Suppressor macrophage (primary cell): ENCODE measurements at regions not wholly inside any gene's neighbourhood (a gene's known extent, or its start where the extent isn't known, plus 50 kb on each side); places are given as distances from the start of the nearest gene placed in this dataset.

Experiments
- DNase-seq, 4 experiments: peaks; one replicate each; pipeline ENCODE4 v3.0.0-alpha.2; 2020 to 2022

DNA sequence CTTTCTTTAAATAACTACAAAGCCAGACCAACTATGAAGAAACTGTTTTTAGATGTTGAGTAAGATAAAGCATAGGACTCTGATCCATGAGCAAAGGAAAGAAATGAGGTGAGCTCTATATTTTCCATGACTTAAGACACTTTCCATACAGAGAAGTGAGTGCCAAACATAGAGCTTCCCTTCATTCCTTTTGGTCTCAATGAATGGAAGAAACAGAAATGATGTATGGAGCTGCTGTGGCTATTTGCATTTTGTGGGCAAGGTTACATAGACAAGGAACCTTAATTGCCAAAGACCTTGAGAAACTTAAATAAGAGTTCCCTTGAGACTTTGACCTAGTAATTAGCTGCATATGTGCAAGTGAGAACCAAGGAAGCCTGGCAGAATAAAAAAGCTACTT is 1152.2 kb downstream of the XPNPEP1 start:
- DNase-seq = no peak

DNA sequence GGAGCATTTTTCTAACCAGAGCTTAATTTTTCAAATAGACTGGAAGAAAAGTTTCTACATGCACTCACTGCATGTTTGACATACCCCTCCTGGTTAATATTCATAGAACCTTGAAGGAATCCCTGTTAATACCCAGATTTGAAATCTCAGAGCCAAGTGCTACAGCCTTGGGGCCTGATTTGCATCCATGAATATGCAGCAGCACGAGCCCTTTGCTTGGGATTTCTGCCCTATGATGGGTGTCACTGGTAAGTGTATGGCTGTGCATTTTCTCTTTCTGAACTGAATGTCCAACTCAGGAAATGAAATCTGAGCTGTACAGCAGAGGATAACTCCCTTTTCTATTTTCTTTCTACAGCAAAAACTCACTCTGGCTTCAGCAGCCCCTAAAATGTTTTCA is 1157.5 kb downstream of the XPNPEP1 start:
- no peak for DNase-seq

DNA sequence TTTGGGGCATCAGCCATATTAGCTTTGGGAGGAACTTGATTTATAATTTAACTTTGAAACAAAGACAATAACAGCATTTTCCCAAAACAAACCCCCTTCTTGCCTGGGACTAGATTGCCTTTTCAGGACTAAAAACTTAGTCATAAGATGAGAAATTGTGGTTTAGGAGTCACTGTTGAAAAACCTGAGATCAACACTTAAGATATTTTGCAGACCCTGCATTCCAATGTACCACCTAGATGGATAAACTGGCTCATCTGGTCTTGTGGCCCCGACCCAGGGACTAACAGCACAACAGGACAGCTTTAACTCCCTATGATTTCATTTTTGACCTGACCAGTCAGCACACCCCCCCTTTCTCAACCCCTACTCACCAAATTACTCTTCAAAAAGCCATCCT is 1165.4 kb downstream of the XPNPEP1 start:
- DNase-seq = no peak

GRCh38 chr10:108755646-108756045 is 1167.7 kb downstream of the XPNPEP1 start:
- DNase-seq = no peak

GRCh38 chr10:108753326-108753725 is 1170.0 kb downstream of the XPNPEP1 start:
- DNase-seq = no peak

DNA sequence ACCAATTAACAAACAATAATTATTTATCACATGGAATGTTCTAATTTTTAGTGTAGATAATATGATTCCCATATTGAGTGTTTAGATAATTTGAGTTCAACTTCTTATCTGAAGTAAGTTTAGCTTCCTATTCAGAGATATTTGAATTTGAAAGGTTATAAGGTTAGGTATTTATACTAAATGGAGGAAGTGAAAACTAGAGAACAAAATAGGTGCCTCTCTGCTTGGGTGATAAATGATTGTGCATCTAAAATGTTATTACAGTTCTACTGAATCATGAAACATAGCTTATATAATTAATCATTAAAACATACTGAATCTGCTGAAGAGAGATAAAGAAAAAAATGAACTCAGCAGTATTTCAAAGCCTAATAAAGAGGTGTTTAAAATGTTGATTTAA is 1174.3 kb downstream of the XPNPEP1 start:
- DNase-seq = no peak

DNA sequence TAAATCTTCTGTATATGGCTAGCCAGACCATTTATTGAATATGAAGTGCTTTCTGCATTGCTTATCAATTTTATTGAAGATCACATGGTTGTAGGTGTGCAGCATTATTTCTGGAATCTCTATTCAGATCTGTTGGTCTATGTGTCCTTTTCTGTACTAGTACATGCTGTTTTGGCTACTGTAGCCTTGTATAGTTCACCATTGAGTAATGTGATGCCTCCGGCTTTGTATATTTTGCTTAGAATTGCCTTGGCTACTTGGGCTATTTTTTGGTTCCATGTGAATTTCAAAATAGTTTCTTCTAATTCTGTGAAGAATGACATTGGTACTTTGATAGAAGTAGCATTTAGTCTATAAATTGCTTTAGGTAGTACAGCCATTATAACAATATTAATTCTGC is 1187.2 kb downstream of the XPNPEP1 start:
- no peak for DNase-seq

DNA sequence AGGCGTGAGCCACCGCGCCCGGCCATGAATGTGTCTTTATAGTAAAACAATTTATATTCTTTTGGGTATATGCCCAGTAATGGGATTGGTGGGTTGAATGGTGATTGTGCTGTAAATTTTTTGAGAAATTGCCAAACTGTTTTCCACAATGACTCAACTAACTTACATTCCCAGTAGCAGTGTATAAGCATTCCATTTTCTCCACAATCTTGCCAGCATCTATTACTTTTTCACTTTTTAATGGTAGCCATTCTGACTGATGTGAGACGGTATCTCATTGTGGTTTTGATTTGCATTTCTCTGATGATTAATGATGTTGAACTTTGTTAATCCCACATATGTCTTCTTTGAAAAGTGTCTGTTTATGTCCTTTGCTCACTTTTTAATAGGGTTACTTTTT is 1187.9 kb downstream of the XPNPEP1 start:
- no peak for DNase-seq

DNA sequence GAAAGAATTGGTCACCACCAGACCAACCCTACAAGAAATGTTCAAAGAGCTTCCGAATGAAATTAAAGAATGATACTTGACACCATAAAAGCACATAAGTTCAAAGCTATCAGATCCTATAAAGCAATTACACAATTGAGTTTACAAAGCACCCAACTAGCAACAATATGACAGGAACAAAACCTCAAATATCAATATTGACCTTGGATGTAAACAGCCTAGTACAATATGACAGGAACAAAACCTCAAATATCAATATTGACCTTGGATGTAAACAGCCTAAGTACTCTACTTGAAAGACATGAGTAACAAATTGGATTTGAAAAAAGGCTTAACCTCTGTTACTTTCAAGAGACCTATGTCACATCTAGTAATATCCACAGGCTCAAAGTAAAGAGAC is 1201.4 kb downstream of the XPNPEP1 start:
- no peak for DNase-seq

DNA sequence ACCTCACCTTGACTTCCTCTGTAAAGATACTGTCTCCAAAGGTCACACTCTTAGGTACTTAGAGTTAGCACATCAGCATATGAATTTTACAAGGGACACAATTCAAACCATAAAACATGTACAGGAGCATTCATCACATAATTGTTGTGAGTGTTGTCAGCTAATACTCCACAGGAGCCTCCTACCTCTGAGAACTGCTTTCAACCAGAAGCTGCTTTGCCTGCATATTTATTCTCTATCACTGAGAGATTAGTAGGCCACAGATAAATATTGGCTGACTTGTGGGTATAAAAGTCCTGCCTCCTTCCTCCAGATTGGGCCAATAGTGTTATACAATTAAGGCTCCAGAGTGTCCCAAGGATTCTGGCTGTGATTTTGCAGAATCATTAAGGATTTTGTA is 1207.0 kb downstream of the XPNPEP1 start:
- no peak for DNase-seq

- DNase-seq = no peak
Observed at GRCh38 chr10:108709927-108710722, 1213.2 kb downstream of the XPNPEP1 start.

DNA sequence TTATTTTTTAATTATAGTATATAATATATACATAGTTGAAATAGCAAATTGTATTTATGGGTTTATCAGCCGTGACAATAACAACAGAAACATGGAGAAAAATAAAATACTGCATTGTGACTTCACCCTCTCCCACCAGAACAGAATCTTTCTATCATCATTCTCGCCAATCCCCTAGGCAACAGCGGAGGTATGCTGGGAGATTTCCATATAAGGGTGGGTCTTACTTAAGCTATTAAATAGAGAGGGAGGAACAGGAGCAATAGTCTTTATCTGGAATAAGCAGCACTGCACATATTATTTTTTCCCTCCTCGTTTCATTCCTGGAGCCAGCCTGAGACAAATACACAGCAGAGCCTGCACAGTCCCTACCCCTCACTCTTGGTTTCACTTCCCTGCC is 1214.9 kb downstream of the XPNPEP1 start:
- DNase-seq = no peak

GRCh38 chr10:108696792-108697477 is 1226.4 kb downstream of the XPNPEP1 start:
- no peak for DNase-seq

- DNase-seq = no peak
Observed at GRCh38 chr10:108691126-108691525, 1232.2 kb downstream of the XPNPEP1 start.

DNA sequence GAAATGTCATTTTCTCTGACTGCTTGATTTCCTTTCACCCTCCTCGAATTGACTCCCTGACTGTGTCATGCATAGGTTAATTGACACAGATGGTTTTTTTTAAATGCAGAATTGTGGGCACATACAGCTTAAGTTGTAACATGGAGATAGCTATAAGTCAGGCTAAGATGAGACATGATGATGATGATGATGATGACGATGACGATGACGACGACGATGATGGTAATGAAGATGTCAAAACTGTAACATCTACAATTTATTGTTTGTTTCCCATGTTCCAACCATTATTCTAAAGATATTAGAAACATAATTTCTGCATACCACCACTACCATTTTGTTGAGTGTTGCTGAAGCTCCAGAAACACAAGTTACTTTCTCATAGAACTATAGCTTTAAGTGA is 1232.8 kb downstream of the XPNPEP1 start:
- DNase-seq = no peak

- no peak for DNase-seq
Observed at GRCh38 chr10:108689891-108690290, 1233.4 kb downstream of the XPNPEP1 start.

- DNase-seq = no peak
Observed at GRCh38 chr10:108688314-108688713, 1235.0 kb downstream of the XPNPEP1 start.

- no peak for DNase-seq
Observed at GRCh38 chr10:108685863-108686531, 1237.3 kb downstream of the XPNPEP1 start.

DNA sequence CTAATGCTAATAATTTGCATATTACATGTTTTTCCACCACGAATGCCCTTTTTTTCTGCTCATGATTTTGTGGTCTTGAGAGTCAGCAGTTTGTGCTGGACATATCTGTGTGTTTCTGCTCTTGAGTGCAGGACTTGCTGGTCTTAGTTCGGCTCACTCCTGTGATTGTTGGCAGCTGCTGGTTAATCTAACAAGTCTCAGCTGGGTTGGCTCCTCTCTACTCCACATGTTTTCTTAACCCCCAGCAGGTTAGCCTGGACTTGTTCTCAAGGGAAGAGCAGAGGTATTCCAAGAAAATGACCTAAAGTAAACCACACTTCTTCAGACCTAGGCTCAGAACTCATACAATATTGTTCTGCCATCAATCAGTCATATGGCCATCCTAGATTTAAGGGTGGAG is 1238.9 kb downstream of the XPNPEP1 start:
- no peak for DNase-seq

- no peak for DNase-seq
Observed at GRCh38 chr10:108673741-108674140, 1249.6 kb downstream of the XPNPEP1 start.

DNA sequence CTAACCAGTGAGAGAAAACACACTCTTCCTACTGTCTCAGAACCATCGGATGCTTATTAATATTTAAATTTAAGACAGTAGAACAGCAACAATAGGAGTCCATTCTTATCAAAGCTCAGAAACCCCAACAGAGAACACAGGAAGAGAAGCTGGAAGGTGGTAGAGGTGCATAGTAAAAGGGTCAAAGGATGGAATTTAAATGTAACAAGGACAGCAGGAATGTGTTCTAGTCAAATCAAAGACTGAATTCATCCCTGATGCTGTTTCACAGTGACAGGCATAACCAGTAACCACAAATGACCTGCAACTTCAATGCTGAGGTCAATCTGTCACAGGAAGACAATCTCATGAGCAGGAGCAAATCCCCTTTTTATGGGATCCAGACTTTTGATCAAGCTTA is 1259.7 kb downstream of the XPNPEP1 start:
- DNase-seq = no peak

DNA sequence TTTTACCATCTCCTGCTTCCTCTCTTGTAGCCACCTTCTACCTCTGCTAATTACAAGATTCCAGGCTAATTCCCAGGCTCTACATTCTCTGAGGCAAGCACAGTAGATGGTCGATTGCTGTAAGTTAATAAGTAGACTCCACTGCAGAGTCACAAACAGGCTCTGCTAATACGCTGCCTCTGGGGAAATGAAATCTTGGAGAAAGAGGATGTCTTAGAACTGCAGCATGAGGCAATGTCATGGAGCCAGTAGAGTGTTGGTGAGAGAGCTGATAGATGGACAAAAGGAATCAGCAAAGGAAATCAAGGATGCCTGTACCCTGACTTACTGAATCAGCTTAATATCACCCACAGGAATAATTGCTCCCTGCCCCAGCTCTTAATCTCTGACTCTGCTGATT is 1260.3 kb downstream of the XPNPEP1 start:
- no peak for DNase-seq

- DNase-seq = no peak
Observed at GRCh38 chr10:108655057-108655456, 1268.3 kb downstream of the XPNPEP1 start.

DNA sequence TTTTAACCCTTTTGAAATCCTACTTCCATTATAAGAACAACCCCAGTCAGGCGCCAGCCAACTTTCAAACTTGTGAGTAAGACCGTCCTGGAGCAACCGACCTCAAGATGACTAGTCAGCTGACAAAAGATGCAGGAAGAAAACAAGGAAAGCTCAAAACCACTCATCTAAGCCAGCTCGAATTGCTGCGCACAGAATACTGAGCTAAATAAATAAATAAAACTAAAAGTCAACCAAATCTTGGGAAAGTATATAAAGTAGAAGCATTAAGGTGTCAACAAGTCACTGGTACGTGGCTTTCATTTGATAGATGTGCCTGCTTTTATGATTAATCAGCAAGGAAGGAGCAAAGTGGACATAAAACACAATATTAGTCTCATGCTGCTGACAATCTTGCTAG is 1269.8 kb downstream of the XPNPEP1 start:
- no peak for DNase-seq
